Kidney (tissue), 13 donors: ENCODE measurements at regions not wholly inside any gene's neighbourhood (a gene's known extent, or its start where the extent isn't known, plus 50 kb on each side); places are given as distances from the start of the nearest gene placed in this dataset.
"Not testable (repeated sequence)": the region's sequence is repeated elsewhere in the genome, so short reads cannot be mapped to it uniquely, and the experiment has no call there.

ENCODE experiments used
- DNase-seq, 5 donors: peaks; one replicate each; pipeline ENCODE4 v3.0.0-alpha.2; 2013 to 2020
- FAIRE-seq: peaks from 2 replicates; lab custom pipeline; 2012; peaks lifted over from hg19 to GRCh38; lab: Jason Lieb, UNC
- H3K27ac ChIP-seq, 2 donors: one replicate each; pipeline ENCODE4 v1.7.0; 2013; ENCODE audit warnings: low read depth in 2 of 2, low read length in 2 of 2, inconsistent platforms in 1 of 2
- H3K27me3 ChIP-seq: one replicate; pipeline ENCODE4 v1.7.1; 2013; ENCODE audit warnings: low read length, inconsistent platforms; ENCODE audit not compliant: control insufficient read depth, insufficient read depth
- H3K36me3 ChIP-seq, 3 donors: one replicate each; pipeline versions ENCODE4 v1.7.0 to v1.7.1; 2013; ENCODE audit warnings: low read length in 3 of 3, control low read depth in 1 of 3, inconsistent platforms in 1 of 3; ENCODE audit not compliant: insufficient read depth in 3 of 3, control insufficient read depth in 2 of 3
- H3K4me1 ChIP-seq, 3 donors: one replicate each; pipeline versions ENCODE4 v1.7.0 to v1.7.1; 2013; ENCODE audit warnings: low read length in 3 of 3, inconsistent platforms in 1 of 3, low read depth in 1 of 3; ENCODE audit not compliant: control insufficient read depth in 2 of 3, insufficient read depth in 2 of 3
- H3K4me3 ChIP-seq, 3 donors: one replicate each; pipeline versions ENCODE4 v1.7.0 to v1.8.1; 2013; ENCODE audit warnings: low read length in 3 of 3, control low read depth in 1 of 3, inconsistent platforms in 1 of 3
- H3K9ac ChIP-seq, 3 donors: one replicate each; pipeline versions ENCODE4 v1.7.0 to v1.7.1; 2013; ENCODE audit warnings: low read length in 3 of 3, control low read depth in 1 of 3, inconsistent platforms in 1 of 3
- H3K9me3 ChIP-seq, 3 donors: one replicate each; pipeline versions ENCODE4 v1.7.0 to v1.7.1; 2013; ENCODE audit warnings: low read length in 3 of 3, control low read depth in 1 of 3, inconsistent platforms in 1 of 3; ENCODE audit not compliant: control insufficient read depth in 2 of 3, insufficient read depth in 1 of 3
- CTCF ChIP-seq: IDR thresholded peaks from 3 replicates; pipeline ENCODE4 v1.5.1; 2012; ENCODE audit warnings: mild to moderate bottlenecking, moderate library complexity, borderline replicate concordance; ENCODE audit not compliant: insufficient read depth; ENCODE audit errors: extremely low read depth
- intact Hi-C: fragments of 100-400 bp; cut with DNase I; formaldehyde crosslinking; loops from one replicate; pipeline ENCODE4 v1.11.1; 2022
- donor health status: control.
- donor health status: control.
- donor health status: control.
- donor health status: control.
- donor health status: control.
- donor health status: DM: yes; HTN: yes; CAD: no.
- donor health status: Normal renal cell carcinoma (clear cell type).

- Histone ChIP-seq H3K36me3 (no peaks in the 10 kb centered on the region), H3K9ac (no peak overlapping the region), H3K4me1 (no peaks in the 10 kb centered on the region), H3K4me3 (no peak overlapping the region), H3K27me3 (no peaks in the 10 kb centered on the region), H3K27ac (no peak overlapping the region), H3K9me3 (no peaks in the 10 kb centered on the region)
- FAIRE-seq: no peak
- no peak for TF ChIP-seq CTCF
- DNase-seq: no peak
- intact Hi-C loops: no loop called here
These were observed 615.1 kb downstream of the CENPC start for GRCh38 chr4:66930206-66930605.

GRCh38 chr4:66929748-66930147, 615.6 kb downstream of the CENPC start:
- Histone ChIP-seq H3K4me3 (no peak overlapping the region), H3K9me3 (no peaks in the 10 kb centered on the region), H3K9ac (no peak overlapping the region), H3K27me3 (no peaks in the 10 kb centered on the region), H3K27ac (no peak overlapping the region), H3K36me3 (no peaks in the 10 kb centered on the region), H3K4me1 (no peaks in the 10 kb centered on the region)
- FAIRE-seq (no peak), DNase-seq (no peak)
- no peak for TF ChIP-seq CTCF
- intact Hi-C loops: no loop called here

- H3K4me3 ChIP-seq, H3K27me3 ChIP-seq, FAIRE-seq, intact Hi-C loops, H3K9me3 ChIP-seq, H3K27ac ChIP-seq, H3K9ac ChIP-seq, DNase-seq, H3K36me3 ChIP-seq, H3K4me1 ChIP-seq: not testable (repeated sequence)
These were observed 616.4 kb downstream of the CENPC start for GRCh38 chr4:66928881-66929280.

GRCh38 chr4:66927937-66928336, 617.4 kb downstream of the CENPC start:
- intact Hi-C loops: no loop called here
- no peak for DNase-seq

More at GRCh38 chr4:66927937-66928336, 617.4 kb downstream of the CENPC start:
- H3K36me3 ChIP-seq: no peaks in the 10 kb centered on the region
- no peak for FAIRE-seq
- H3K9ac ChIP-seq: no peak overlapping the region
- H3K27ac ChIP-seq: no peak overlapping the region
- H3K27me3 ChIP-seq: no peaks in the 10 kb centered on the region
- no peak for TF ChIP-seq CTCF
- no peaks in the 10 kb centered on the region for H3K4me1 ChIP-seq
- H3K4me3 ChIP-seq: no peak overlapping the region
- H3K9me3 ChIP-seq: no peaks in the 10 kb centered on the region
